Forelimb muscle (tissue), 1 donor: ENCODE measurements at regions not wholly inside any gene's neighbourhood (a gene's known extent, or its start where the extent isn't known, plus 50 kb on each side); places are given as distances from the start of the nearest gene placed in this dataset.
A peak's percentile ranks its signal among the peaks of the same experiment; 100 is the strongest.
"Not testable (repeated sequence)": the region's sequence is repeated elsewhere in the genome, so short reads cannot be mapped to it uniquely, and the experiment has no call there.

Source experiments
- DNase-seq: peaks from one replicate; pipeline ENCODE4 v3.0.0-alpha.2; 2013; ENCODE audit warnings: low read depth

GRCh38 chr5:19208397-19208796 is 779.6 kb downstream of the CDH18 start:
- no peak for DNase-seq

GRCh38 chr5:19210886-19211285 is 777.1 kb downstream of the CDH18 start:
- no peak for DNase-seq

- DNase-seq, result no peak
Observed at GRCh38 chr5:19229179-19229835, 758.7 kb downstream of the CDH18 start.

- DNase-seq, result no peak
Observed at GRCh38 chr5:19233573-19233972, 754.4 kb downstream of the CDH18 start.

GRCh38 chr5:19235101-19235584 is 752.9 kb downstream of the CDH18 start:
- DNase-seq, result no peak

- DNase-seq, result no peak
Observed at GRCh38 chr5:19240170-19240569, 747.8 kb downstream of the CDH18 start.

GRCh38 chr5:19241690-19242089 is 746.3 kb downstream of the CDH18 start:
- no peak for DNase-seq

- DNase-seq, result not testable (repeated sequence)
Observed at GRCh38 chr5:19246191-19246590, 741.8 kb downstream of the CDH18 start.

GRCh38 chr5:19247302-19247701 is 740.7 kb downstream of the CDH18 start:
- no peak for DNase-seq

- DNase-seq, result no peak
Observed at GRCh38 chr5:19256036-19256435, 732.0 kb downstream of the CDH18 start.

- no peak for DNase-seq
Observed at GRCh38 chr5:19258686-19259085, 729.3 kb downstream of the CDH18 start.

- DNase-seq, result no peak
Observed at GRCh38 chr5:19261879-19262278, 726.1 kb downstream of the CDH18 start.

- DNase-seq, result no peak
Observed at GRCh38 chr5:19264821-19265220, 723.2 kb downstream of the CDH18 start.

GRCh38 chr5:19266791-19267190 is 721.2 kb downstream of the CDH18 start:
- no peak for DNase-seq

- peak; percentile 16 for DNase-seq
Observed at GRCh38 chr5:19270153-19270552, 717.8 kb downstream of the CDH18 start.

GRCh38 chr5:19274578-19274977 is 713.4 kb downstream of the CDH18 start:
- DNase-seq, result no peak

- no peak for DNase-seq
Observed at GRCh38 chr5:19285286-19285685, 702.7 kb downstream of the CDH18 start.

- DNase-seq, result not testable (repeated sequence)
Observed at GRCh38 chr5:19287548-19288277, 700.3 kb downstream of the CDH18 start.

- DNase-seq, result not testable (repeated sequence)
Observed at GRCh38 chr5:19288311-19288710, 699.7 kb downstream of the CDH18 start.

- no peak for DNase-seq
Observed at GRCh38 chr5:19297934-19298333, 690.1 kb downstream of the CDH18 start.

- no peak for DNase-seq
Observed at GRCh38 chr5:19301271-19301670, 686.7 kb downstream of the CDH18 start.

GRCh38 chr5:19314840-19315239 is 673.2 kb downstream of the CDH18 start:
- DNase-seq, result no peak

- no peak for DNase-seq
Observed at GRCh38 chr5:19319252-19319651, 668.7 kb downstream of the CDH18 start.
